ENCODE measurements at regions not wholly inside any gene's neighbourhood (a gene's known extent, or its start where the extent isn't known, plus 50 kb on each side); places are given as distances from the start of the nearest gene placed in this dataset.
A peak's percentile ranks its signal among the peaks of the same experiment; 100 is the strongest.
"Not testable (repeated sequence)": the region's sequence is repeated elsewhere in the genome, so short reads cannot be mapped to it uniquely, and the experiment has no call there.

DNA sequence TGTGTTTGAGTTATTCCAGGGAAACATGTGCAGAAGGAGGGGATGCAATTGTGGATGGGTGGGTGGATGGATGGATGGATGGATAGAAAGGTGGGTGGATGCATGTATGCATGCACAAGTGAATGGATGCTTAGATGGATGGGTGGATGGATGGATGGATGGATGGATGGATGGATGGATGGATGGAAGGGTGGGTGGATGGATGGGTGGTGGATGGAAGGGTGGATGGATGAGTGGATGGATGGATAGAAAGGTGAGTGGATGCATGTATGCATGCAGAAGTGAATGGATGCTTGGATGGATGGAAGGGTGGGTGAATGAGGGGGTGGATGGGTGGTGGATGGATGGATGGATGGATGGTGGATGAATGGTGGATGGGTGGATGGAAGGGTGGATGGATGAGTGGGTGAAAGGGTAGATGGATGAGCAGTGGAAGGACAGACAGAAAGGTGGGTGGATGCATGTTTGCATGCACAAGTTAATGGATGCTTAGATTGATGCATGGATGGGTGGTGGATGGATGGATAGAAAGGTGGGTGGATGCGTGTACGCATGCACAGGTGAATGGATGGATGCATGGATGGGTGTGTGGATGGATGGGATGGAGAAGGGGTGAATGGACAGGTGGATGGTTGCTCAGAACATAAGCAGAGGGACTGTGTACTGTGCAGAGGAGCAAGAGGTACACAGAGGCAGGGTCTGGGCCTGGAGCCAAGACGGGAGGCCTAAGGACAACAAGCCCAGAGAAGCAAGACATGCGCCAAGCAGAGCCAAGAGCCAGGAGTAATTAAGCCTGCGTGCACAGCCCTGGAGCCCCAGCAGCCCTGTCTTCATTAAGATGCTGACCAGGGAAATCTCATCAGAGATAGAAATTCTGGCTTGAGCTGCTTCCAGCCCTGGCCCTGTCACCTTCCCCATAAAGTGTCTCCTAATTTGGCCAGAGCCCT is 84.6 kb upstream of the PPP1R26 start:
- DNase-seq = peak; percentile 20

DNA sequence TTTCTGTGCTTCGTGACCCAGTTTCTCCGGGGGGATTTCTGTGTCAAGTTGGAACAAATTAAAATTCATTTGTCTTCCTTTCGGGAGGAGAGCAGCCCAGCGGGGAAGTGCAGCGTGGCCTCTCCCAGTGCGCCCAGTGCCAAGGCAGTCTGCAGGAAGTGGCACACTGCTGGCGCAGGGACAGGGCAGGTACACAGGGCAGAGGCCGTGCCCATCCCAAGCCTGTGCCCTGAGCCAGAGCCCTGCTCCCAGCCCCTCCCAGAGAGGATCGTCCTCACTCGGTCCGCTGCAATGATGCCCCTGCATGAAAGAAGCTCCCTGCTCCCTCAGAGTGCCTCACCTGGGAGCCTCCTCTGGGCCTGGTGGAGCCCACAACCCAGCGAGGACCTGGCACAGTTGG is 82.4 kb upstream of the PPP1R26 start:
- no peak for DNase-seq

DNA sequence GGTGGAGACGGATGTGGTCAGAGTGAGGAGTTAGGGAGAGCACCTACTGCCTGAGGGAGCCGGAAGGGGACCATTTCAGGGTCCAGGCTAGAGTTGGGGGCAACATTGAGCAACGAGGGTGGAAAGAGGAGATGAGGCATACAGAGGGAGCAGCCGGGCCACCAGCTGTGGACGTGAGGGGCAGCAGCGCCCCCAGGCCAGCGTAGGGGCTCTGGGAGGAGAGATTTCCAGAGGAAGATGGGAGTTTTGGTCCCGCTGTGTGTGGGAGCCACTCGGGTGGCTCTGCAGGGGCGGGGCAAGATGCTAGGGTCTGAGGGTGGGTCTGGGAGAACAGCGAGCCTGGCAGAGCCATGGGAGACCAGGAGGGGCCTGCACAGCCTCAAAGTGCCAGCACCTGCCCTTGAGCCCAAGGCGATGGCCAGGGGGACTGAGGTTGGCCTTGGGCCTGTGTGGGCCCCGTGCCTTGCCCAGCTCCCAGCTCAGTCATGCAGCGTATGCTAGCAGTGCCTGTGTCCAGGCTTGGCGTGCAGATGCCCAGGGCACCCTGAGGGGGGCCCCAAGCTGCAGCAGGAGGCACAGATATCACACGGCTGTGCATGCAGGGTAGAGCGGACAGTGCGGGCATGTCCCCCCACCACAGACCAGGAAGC is 80.5 kb upstream of the PPP1R26 start:
- DNase-seq = no peak

DNA sequence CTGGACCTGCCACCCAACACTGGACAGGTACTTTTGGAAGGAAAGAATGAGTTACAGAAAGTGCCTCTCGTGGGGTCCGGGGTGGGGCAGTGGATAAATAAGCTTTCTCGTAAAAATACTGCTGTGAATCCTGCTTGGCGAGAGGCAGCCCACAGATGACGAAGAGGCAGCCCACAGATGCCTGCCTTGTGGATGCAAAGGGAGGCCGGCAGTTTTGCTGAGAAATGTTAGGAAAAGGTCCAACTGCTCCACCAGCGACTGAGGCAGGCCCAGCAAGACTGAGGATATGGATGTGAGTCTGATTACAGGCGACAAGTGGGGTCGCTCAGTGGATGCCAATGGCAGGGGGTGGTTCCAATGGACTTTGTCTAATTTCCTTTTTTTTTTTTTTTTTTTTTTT is 79.1 kb upstream of the PPP1R26 start:
- no peak for DNase-seq

DNA sequence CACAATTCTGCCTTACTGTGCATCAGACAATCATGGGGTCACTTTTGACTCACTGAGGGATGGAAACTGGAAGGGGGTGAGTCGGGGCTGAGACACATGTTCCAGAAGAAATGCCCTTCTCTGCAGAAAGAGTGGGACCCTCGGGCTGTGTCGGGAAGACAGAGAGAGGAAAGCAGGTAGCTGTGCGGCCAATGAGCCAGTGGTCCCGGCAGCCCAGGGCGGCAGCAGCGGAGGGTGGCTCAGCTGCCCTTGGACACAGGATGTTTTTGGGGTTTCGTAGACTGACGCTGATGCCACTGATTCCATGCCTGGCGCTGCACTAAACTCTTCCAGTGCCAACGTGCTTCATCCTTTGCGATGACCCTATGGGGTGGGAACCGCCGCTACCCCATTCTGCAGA is 78.4 kb upstream of the PPP1R26 start:
- no peak for DNase-seq

DNA sequence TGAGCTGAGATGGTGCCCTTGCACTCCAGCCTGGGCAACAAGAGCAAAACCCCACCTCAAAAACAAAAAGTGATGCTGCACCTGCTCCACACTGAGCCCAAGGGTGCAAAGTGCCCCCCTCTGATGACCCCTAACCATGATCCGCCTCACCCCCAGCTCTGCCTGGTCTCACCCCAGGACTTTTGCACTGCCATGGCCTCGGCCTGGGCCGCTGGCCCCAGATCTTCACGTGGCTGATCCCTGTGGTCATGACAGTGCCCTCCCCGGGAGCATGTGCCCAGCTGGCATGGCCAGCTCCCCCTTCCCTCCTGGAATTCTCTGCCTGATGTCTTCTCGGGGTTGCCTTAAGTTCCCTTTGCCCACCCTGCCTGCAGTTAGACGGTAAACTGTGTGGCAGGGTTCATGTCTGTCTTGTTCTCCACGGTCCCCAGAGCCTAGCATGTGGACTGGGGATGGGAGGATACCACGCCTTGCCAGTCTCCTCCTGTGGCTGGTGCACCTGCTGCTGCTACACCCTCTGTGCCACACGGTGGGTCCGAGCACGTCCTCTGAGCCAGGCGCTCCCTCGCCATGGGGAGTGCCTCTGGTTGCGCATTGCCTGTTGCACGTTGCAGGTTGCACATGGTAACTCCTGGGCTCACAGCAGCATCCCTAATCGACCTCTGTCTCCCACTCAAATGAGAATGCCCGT is 77.4 kb upstream of the PPP1R26 start:
- DNase-seq = no peak

DNA sequence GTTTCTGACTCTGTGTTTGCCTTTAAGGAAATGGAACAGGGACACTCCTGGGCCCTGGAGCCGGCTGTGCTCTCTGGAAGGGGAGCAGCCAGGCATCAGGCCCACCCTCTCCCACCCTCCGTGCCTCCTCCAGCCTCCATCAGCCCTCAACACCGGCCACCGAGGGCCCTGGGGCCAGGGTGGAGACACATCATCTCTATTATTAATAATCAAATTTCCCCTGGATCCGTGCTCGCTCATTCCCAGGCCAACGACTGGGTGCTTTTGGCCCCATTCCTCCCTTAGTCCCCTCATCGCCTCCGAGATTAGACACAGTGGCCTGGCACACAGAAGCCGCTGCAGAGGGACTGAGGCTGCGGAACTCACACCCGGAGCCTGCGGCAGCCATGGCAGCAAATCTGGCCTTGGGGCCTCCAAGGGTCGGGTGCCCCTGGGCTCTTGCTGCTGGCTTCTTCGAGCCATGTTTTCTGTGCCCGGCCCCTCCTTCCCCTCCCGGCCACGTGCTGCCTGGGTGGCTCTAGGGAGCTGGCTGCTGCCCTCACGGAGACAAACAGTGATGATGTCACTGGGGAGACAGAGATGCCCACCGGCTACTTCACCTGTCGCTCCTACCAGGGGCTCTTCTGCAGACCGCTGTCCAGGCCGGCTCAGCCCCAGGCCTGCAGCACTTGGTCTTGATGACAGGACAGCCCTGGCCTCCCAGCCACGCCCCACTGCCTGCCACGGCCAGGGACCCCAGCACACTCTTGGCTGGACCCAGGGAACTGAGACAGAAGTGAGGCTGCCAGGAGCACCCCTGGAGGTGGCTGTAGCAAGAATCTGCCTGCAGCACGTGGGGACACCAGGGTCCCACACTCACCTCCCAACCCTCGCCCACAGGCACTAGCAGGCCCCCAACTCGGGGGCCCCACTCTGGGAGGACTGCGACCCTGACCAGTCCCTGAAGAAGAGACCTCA is 76.6 kb upstream of the PPP1R26 start:
- DNase-seq = no peak

DNA sequence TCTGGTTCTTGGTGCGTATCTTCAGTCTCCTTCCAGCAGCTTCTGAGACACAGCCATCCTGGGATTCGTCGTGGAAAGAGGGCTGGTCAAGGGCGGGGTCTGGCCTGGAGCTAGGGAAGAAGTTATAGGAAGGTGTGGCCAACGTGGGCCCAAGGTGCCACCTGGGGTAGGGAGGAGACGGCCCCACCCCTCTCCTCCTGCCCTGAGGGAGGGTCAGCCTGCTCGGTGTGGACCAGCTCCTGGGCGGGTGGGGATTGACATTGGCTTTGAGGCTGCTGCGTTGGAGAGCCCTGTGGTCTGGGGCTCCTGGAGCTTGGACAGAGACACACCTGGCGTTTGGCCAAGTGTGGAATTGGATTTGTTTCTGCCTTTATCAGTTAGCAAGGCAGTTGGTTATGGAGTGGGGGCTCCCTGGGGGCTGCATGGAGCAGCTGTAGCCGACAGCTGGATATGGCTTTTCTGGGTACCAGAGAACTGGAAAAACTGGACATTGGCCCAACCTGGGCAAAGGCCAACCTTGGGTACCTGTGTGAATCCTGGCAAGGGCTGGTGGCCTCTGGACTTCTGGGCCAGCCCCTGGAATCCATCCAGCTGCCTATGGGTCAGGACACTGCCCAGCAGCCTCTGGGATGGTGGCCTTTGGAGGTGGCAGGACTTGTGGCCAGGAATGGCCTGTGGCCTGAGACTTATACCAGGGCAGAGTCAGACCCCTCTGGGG is 75.7 kb upstream of the PPP1R26 start:
- DNase-seq = no peak

DNA sequence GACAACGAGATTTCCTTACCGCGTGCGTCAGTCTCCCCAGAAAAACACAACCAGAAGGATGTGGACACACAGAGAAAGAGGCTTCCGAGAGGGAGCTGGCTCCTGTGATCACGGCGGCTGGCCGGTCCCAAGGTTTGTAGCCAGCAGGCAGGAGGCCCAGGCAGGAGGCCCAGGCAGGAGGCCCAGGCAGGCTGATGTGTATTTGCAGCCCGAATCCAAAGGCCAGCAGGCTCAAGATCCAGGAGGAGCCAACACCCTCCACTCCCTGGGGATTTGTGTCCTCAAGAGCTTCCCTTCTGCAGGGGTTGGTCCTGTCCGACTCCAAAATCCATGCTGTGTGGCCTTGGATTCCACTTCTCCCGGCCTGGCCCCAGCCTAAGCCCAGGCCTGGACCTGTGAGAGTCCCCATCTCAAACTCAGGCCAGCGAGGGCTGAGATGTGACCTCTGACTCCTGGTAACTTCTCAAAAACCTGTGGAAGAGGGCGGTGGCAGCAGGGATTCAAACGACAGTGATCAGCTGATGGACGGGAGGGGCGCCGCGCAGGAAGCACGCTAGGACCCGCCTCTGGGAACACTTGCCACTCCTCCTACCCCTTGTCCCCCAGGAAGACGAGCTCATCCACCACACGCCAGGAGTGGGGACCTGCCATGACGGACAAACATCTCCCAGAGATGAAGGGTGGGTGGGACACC is 75.0 kb upstream of the PPP1R26 start:
- DNase-seq = no peak

DNA sequence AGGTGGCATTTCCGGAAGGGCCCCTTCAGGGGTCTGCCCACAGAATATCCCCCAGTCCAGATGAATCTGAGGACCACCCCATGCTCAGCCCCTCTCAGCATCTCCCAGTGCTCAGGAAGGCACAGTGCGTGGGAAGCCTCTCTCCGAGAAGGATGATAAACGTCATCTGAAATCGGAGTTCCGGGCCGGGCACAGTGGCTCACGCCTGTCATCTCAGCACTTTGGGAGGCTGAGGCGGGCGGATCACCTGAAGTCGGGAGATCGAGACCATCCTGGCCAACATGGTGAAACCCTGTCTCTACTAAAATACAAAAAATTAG is 74.5 kb upstream of the PPP1R26 start:
- not testable (repeated sequence) for DNase-seq

DNA sequence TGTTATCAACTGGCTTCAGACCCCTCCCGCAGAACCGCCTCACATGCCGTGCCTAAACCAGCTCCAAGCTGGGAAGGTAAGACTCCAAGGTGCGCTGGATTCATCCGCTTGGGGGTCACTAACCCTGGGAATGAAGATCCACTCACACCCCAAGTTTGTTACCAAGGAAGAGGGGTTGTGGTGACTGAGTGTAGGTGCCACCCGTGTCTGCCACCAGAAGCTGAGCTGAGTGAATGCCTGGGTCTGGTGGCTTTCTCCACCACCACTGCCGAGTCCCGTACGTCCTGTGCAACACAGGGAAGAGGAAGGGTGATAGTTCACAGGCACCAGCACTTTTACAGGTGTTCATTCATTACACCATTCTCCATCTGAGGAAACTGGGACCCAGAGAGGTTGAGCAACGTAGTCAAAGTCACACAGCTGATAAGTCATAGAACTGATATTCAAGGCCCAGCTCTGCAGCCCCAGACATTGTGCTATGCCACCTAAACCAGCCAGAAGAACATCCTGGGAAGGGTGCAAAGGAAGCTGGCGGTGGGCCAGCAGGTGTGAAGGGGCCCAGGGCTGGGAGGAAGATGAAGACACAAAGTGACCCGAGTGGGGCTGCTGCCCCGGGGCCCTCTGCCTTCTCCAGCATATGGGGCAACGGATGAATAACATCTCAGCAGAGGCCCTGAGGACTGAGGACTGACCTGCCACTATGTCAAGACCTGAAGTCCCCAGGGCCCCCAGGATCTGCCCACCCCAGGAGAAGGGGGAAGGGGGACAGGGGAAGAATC is 70.9 kb upstream of the PPP1R26 start:
- DNase-seq = no peak

DNA sequence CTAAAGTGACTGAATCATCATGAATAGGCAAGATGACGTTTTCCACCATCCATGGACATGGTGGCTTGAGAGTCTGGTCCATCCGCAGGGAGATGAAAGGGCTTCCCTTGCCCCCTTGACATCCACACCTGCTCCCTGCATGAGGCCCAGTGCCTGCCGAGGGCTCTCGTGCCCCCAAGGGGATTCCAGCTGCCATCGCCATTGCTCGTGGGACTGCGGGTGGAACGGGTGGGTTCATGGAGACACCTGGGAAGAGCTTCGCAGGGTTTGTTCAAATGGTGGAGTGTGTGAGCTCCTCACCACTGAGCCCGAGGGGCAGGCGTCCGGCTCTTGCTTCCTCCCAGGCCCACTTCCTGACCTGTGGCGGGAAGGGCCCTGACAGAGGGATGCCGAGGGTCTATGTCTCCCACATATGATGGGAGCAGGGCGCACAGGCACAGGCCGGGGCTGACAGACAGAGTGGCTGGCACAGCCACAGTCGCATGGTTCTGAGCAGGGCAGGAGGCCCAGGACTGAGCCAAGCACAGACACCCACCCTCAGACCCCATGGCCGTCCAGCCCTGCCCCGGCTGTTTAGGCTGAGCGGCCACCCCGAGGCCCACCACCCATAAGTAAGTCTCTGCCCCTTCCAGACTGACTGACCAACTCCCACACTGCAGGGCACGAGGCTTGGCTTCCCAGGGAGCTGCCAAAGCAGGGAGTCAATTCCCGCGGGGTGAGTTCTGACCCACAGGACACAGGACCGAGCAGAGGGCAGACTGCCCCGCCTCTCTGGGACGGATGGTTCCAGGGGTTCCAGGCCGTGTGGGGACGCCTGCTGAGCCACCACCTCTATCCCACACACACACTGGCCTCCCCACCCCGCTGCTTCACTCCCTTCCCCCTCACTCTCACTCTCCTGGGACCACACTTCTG is 70.0 kb upstream of the PPP1R26 start:
- no peak for DNase-seq

DNA sequence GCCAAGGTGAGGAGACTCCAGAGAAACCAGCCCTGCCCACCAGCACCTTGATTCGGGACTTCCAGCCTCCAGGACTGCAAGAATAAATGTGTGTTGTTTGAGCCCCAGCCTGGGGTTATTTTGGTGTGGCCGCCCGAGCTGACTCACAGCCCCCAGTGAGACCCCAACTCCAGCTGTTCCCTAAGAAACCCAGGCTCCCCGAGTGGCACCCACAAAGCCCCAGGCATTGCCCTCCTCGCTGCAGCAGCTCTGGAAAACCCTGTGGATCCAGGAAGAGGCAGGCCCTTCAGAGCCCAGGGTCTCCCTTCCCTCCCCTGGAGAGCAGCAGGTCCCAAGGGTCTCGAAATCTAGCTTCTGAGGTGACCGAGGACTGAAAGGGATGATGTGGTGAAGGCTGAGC is 69.2 kb upstream of the PPP1R26 start:
- no peak for DNase-seq

DNA sequence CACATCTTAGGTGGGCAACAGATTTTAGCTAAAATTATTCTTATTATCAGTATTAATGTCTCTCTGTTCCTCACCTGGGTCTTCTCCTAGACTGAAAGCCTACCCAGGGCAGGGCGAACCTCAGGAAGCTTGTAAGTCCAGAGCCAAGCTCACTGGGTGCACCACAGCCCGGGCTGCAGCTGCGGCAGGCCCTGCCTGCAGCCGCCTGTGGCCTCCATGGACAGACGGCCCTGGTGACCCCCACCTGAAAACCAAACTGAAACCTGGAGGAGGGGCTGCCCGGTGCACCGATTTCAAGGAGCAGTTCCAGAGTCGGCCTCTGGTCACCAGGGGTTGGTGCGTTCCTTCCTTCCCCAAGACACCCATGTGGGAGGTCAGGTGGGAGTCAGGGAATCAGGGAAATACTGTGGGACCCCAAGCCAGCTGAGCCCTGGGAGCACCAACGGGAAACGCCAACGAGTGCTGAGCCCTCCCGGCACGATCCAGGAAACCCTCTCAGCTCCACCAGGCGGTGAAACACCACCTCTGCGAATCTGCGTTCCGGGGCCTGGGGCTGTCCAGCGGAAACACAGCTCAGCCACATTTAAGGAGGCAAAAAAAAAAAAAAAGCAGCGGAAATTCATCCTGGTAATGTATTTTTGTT is 68.6 kb upstream of the PPP1R26 start:
- DNase-seq = no peak

DNA sequence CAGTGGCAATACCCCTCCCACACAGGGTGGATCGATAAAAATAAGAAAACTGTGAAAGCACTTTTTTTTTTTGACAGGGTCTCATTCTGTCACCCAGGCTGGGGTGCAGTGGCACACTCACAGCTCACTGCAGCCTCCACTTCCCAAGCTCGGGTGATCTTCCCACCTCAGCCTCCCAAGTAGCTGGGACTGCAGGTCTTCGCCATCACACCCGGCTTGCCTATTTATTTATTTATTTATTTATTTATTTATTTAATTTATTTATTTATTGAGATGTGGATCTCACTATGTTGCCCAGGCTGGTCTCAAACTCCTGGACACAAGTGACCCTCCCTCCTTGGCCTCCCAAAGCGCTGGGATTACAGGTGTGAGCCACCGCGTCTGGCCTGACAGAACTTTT is 68.0 kb upstream of the PPP1R26 start:
- not testable (repeated sequence) for DNase-seq

DNA sequence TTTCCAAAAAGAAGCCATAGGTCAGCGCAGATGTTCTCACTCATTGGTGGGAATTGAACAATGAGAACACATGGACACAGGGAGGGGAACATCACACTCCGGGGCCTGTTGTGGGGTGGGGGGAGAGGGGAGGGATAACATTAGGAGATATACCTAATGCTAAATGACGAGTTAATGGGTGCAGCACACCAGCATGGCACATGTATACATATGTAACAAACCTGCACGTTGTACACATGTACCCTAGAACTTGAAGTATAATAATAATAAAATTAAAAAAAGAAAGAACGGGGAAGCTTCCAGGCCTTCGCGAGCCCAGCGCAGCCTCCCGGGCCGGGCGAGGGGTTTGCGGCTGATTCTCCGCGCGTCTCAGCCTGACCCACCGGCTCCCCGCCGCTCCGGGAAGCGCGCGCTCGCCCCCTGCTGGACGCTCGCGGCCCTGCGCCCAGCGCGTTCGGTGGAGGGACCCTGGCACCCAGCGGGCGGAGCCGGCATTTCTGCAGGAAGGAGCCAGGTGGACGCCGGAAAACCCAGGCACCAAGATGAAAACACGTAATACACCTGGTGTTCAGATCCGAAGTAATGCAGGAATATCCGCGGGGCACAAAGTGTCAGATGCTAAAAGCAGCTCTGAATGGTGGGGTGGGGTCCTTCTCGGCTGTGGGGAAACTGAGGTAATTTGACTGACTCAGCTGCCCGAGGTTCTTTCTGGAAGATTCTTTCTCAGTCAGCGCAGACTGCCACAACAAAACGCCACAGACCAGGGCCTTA is 67.1 kb upstream of the PPP1R26 start:
- DNase-seq = peak; percentile 66

DNA sequence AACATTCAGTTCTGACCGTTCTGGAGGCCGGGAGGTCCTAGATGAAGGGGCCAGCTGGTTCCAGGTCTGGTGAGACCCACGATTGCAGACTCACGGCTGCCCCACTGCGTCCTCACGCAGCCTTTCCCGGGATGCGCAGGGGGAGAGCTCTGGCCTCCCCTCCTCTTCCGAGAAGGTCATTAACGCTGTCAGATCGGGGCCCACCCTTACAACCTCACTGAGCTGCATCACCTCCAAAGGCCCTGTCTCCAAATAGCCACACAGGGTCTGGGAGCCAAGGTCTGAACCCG is 66.6 kb upstream of the PPP1R26 start:
- no peak for DNase-seq

DNA sequence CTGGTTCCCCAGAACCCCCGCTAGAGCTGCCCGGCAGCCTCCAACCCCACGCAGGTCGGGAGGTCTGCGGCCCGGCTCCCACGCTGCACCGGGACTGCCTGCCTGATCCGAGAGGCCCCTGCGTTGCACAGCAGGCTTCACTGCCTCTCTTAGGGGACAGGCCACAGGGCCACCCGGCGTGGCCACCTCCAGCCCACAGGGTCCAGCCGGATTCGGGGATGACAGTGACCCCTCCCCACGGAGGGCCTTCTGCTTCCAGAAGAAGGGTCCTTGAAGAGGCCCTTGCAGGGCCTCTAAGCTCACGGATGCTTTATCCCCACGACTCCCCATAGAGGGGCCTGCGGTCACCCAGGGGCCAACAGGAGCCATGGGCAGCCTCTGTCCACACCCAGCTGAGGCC is 66.1 kb upstream of the PPP1R26 start:
- no peak for DNase-seq
